ENCODE measurements at regions not wholly inside any gene's neighbourhood (a gene's known extent, or its start where the extent isn't known, plus 50 kb on each side); places are given as distances from the start of the nearest gene placed in this dataset.

- no peak for DNase-seq (ENCODE audit: low read depth, low spot score)
- no peak for TF ChIP-seq CTCF (IDR thresholded peaks at IDR 0.05; ENCODE audit: low read depth, low read length)
- H3K4me3 ChIP-seq (ENCODE audit: low read depth, low read length) = no peak overlapping the region
- in situ Hi-C loops (cut with HindIII; ENCODE audit: low sequenced_read_pairs) = no loop called here
Observed at GRCh38 chr5:91223886-91224285, 159.2 kb downstream of the ARRDC3 start.

GRCh38 chr5:91222482-91222881 lies 160.6 kb downstream of the ARRDC3 start:
- no peak for TF ChIP-seq CTCF (IDR thresholded peaks at IDR 0.05; ENCODE audit: low read depth, low read length)
- in situ Hi-C loops (cut with HindIII; ENCODE audit: low sequenced_read_pairs) = no loop called here
- no peak overlapping the region for H3K4me3 ChIP-seq (ENCODE audit: low read depth, low read length)
- no peak for DNase-seq (ENCODE audit: low read depth, low spot score)

GRCh38 chr5:91221917-91222316 lies 161.2 kb downstream of the ARRDC3 start:
- no peak overlapping the region for H3K4me3 ChIP-seq (ENCODE audit: low read depth, low read length)
- TF ChIP-seq CTCF (IDR thresholded peaks at IDR 0.05; ENCODE audit: low read depth, low read length) = no peak
- DNase-seq (ENCODE audit: low read depth, low spot score) = no peak
- in situ Hi-C loops (cut with HindIII; ENCODE audit: low sequenced_read_pairs) = no loop called here

- in situ Hi-C loops (cut with HindIII; ENCODE audit: low sequenced_read_pairs) = no loop called here
- peak; percentile 38 for TF ChIP-seq CTCF (IDR thresholded peaks at IDR 0.05; ENCODE audit: low read depth, low read length)
- H3K4me3 ChIP-seq (ENCODE audit: low read depth, low read length) = no peak overlapping the region
- peak; percentile 55 for DNase-seq (ENCODE audit: low read depth, low spot score)
Observed at GRCh38 chr5:91219803-91220371, 163.2 kb downstream of the ARRDC3 start.

- DNase-seq (ENCODE audit: low read depth, low spot score) = peak; percentile 63
- no peak overlapping the region for H3K4me3 ChIP-seq (ENCODE audit: low read depth, low read length)
- in situ Hi-C loops (cut with HindIII; ENCODE audit: low sequenced_read_pairs) = no loop called here
- no peak for TF ChIP-seq CTCF (IDR thresholded peaks at IDR 0.05; ENCODE audit: low read depth, low read length)
Observed at GRCh38 chr5:91219091-91219802, 163.9 kb downstream of the ARRDC3 start.

GRCh38 chr5:91217859-91218258 lies 165.3 kb downstream of the ARRDC3 start:
- H3K4me3 ChIP-seq (ENCODE audit: low read depth, low read length) = no peak overlapping the region
- in situ Hi-C loops (cut with HindIII; ENCODE audit: low sequenced_read_pairs) = no loop called here
- TF ChIP-seq CTCF (IDR thresholded peaks at IDR 0.05; ENCODE audit: low read depth, low read length) = no peak
- no peak for DNase-seq (ENCODE audit: low read depth, low spot score)
